ENCODE measurements at regions not wholly inside any gene's neighbourhood (a gene's known extent, or its start where the extent isn't known, plus 50 kb on each side); places are given as distances from the start of the nearest gene placed in this dataset.

DNA sequence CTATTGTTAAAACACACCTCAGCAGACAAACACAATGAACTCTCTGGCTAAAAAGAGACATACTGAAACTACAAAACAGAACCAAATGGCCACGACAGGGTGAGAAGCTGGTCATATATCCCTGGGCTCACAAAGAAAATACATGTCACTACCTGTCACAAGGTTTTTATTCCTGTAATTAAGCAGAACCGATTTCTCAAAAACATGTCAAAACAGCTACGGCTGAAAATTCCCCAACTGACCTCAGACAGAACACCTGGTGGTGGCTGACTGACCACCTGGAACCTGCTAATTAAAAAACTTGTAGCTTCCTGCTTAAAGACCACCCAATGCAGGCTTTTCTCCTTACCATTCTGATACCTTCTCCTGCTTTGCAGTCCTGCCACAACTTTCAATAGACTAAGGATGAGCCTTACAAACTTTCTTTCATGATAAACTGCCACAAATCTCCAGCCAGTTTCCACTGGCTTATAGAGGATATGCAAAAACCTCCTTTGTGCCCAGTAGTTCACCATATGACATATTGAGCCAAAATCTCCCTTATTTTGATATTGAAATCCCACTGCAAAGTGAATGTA, 571.9 kb downstream of the SPOCK3 start:
- Histone ChIP-seq H3K4me3 (no peak overlapping the region), H3K36me3 (no peaks in the 10 kb centered on the region), H3K27ac (no peak overlapping the region), H3K4me1 (replicated peaks) (no peaks in the 10 kb centered on the region), H3K27me3 (replicated peaks; ENCODE audit: insufficient read depth) (no peaks in the 10 kb centered on the region), H3K9me3 (no peaks in the 10 kb centered on the region)
- TF ChIP-seq POLR2AphosphoS5 (IDR thresholded peaks at IDR 0.05), result no peak
- TF ChIP-seq POLR2A (IDR thresholded peaks at IDR 0.05), result no peak
- TF ChIP-seq, protein P1, sequence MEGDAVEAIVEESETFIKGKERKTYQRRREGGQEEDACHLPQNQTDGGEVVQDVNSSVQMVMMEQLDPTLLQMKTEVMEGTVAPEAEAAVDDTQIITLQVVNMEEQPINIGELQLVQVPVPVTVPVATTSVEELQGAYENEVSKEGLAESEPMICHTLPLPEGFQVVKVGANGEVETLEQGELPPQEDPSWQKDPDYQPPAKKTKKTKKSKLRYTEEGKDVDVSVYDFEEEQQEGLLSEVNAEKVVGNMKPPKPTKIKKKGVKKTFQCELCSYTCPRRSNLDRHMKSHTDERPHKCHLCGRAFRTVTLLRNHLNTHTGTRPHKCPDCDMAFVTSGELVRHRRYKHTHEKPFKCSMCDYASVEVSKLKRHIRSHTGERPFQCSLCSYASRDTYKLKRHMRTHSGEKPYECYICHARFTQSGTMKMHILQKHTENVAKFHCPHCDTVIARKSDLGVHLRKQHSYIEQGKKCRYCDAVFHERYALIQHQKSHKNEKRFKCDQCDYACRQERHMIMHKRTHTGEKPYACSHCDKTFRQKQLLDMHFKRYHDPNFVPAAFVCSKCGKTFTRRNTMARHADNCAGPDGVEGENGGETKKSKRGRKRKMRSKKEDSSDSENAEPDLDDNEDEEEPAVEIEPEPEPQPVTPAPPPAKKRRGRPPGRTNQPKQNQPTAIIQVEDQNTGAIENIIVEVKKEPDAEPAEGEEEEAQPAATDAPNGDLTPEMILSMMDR (IDR thresholded peaks at IDR 0.05), result no peak
- WGBS, result 14% methylated on average over 3 of the region's 3 CpGs
- no peak for DNase-seq (ENCODE audit: low spot score)
- intact Hi-C loops (cut with DNase I), result no loop called here

DNA sequence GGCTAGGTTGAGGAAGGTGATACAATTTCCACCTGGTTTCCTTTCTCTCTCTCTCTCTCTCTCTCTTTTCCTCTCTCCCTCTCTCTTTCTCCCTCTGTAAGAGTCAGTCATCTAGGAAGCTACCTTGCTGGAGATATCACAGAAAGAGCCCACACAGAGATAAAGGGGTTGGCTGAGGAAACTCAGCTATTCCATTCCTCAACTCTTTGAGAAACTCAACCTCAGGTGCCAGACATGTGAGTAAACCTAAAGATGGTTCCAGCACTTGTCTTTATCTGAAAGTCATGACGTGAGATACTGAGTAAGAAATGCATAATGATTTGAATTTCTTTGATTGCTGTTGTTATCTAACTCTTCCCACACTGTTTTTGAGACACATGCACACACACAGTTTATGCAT, 564.0 kb downstream of the SPOCK3 start:
- Histone ChIP-seq H3K27ac (no peak overlapping the region), H3K27me3 (replicated peaks; ENCODE audit: insufficient read depth) (no peaks in the 10 kb centered on the region), H3K9me3 (no peaks in the 10 kb centered on the region), H3K36me3 (no peaks in the 10 kb centered on the region), H3K4me3 (no peak overlapping the region), H3K4me1 (replicated peaks) (no peaks in the 10 kb centered on the region)
- no peak for TF ChIP-seq POLR2A (IDR thresholded peaks at IDR 0.05)
- TF ChIP-seq, protein P1 (IDR thresholded peaks at IDR 0.05), result no peak
- TF ChIP-seq POLR2AphosphoS5 (IDR thresholded peaks at IDR 0.05), result no peak
- WGBS, result 39% methylated on average over 1 of the region's 1 CpG
- intact Hi-C loops (cut with DNase I), result no loop called here
- DNase-seq (ENCODE audit: low spot score), result no peak

DNA sequence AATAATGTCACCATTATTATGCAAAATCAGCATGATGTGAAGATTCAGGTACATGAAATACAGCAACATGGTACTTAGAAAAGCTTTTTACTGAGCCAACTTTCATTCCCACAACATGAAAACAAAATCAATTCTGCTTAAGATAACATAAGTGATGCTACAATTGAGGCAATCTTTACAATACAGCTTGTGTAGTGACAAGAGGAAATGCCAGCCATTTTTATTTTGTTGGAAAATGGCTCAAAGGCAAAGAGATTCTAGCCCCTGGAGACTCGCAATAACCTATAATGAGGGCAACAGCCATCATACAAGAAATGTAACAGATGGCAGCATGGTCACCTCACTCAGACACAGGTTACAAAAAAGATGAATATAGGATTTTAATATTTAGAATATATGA, 560.4 kb downstream of the SPOCK3 start:
- H3K4me1 ChIP-seq (replicated peaks), result no peaks in the 10 kb centered on the region
- no peak overlapping the region for H3K4me3 ChIP-seq
- no peaks in the 10 kb centered on the region for H3K27me3 ChIP-seq (replicated peaks; ENCODE audit: insufficient read depth)
- no peaks in the 10 kb centered on the region for H3K36me3 ChIP-seq
- TF ChIP-seq POLR2A (IDR thresholded peaks at IDR 0.05), result no peak
- no peak for DNase-seq (ENCODE audit: low spot score)
- H3K9me3 ChIP-seq, result no peaks in the 10 kb centered on the region
- H3K27ac ChIP-seq, result no peak overlapping the region
- intact Hi-C loops (cut with DNase I), result no loop called here
- WGBS, result 91% methylated on average over 1 of the region's 1 CpG

DNA sequence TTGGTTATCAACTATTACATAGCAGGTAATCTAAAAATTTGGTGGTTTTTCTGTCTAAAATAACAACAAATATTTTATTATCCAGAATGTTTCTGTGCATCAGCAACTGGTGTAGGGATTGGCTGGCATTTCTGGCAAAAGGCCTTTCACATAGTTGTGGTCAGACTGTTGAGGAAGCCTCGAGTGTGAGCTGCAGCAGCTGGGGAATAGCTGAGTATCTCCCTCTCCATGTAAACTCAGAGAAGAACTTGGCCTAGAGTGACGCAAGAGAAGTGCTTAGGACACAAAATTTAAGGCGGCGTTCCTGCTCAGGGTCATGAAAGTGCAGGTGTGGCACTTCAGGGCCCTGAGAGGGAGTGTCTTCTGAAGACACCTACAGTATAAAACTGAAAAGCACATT, 558.9 kb downstream of the SPOCK3 start:
- 56% methylated on average over 4 of the region's 4 CpGs for WGBS
- Histone ChIP-seq H3K27me3 (replicated peaks; ENCODE audit: insufficient read depth) (no peaks in the 10 kb centered on the region), H3K27ac (no peak overlapping the region), H3K4me1 (replicated peaks) (no peaks in the 10 kb centered on the region), H3K9me3 (no peaks in the 10 kb centered on the region), H3K4me3 (no peak overlapping the region), H3K36me3 (no peaks in the 10 kb centered on the region)
- TF ChIP-seq POLR2A (IDR thresholded peaks at IDR 0.05) (no peak), POLR2AphosphoS5 (IDR thresholded peaks at IDR 0.05) (no peak)
- TF ChIP-seq, protein P1 (IDR thresholded peaks at IDR 0.05), result no peak
- intact Hi-C loops (cut with DNase I), result no loop called here
- no peak for DNase-seq (ENCODE audit: low spot score)

DNA sequence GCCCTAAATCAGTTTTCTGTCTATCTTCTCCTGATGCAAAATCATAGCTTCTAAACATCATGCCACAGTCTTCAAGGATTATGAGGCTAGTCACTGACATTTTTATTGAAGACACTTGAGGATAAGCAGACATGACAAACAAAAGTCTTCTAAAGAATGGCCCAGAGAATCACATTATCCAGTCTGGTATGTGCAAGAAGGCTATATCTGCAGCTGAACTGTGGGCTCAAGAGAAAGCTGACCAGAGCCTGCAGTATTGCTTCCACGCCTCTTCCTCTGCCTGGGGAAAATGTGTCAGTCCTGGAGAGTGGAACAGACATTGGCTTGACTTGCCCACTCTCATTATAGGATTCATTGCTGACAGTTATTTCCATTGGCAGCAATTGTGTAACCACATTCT, 553.5 kb downstream of the SPOCK3 start:
- intact Hi-C loops (cut with DNase I), result no loop called here
- Histone ChIP-seq H3K9me3 (no peaks in the 10 kb centered on the region), H3K27ac (no peak overlapping the region), H3K36me3 (no peaks in the 10 kb centered on the region), H3K4me1 (replicated peaks) (no peaks in the 10 kb centered on the region), H3K27me3 (replicated peaks; ENCODE audit: insufficient read depth) (no peaks in the 10 kb centered on the region), H3K4me3 (no peak overlapping the region)
- TF ChIP-seq, protein P1 (IDR thresholded peaks at IDR 0.05), result no peak
- WGBS, result 77% methylated on average over 1 of the region's 1 CpG
- DNase-seq (ENCODE audit: low spot score), result no peak

All from prostate gland (tissue), 2 donors.